ENCODE measurements at regions not wholly inside any gene's neighbourhood (a gene's known extent, or its start where the extent isn't known, plus 50 kb on each side); places are given as distances from the start of the nearest gene placed in this dataset.

DNA sequence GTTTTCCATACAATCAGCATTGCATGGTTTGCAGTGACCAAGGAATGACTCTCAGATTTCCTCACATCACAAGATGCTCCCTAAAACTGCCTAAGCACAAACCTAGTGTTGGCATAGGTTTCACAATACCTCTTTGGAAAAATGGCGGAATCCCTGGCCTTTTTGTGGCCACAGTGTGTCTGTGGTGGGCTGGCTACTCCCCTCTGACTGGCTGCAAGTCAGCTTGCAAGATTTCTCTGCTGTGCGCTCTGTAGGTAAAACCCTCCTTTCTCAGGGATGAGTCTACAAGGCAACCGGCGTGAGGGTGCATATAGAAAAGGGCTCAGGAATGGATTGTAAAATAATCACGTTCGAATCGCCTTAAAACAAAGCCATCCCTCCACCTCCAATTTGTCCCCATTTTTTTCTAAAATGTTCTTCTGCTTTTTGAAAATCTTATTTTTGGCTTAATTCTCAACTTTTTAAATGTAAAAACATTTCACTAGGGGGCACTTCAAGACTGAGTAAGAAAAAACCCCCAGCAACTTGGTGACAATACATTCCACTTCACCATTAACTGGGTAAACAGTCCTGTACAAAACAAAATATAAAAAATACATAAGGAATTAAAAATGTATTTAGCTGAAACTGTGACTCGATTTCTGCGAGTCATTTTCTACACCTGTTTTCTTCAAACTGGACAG is 235.6 kb downstream of the STIM2 start:
- H3K4me1 ChIP-seq, result no peaks in the 10 kb centered on the region

GRCh38 chr4:27098034-27098433 is 237.4 kb downstream of the STIM2 start:
- Histone ChIP-seq H3K27ac (no peak overlapping the region), H3K27me3 (no peaks in the 10 kb centered on the region), H3K4me3 (no peak overlapping the region), H3K9me3 (no peaks in the 10 kb centered on the region), H3K36me3 (no peaks in the 10 kb centered on the region), H3K4me1 (no peaks in the 10 kb centered on the region)
- TF ChIP-seq, protein P1, sequence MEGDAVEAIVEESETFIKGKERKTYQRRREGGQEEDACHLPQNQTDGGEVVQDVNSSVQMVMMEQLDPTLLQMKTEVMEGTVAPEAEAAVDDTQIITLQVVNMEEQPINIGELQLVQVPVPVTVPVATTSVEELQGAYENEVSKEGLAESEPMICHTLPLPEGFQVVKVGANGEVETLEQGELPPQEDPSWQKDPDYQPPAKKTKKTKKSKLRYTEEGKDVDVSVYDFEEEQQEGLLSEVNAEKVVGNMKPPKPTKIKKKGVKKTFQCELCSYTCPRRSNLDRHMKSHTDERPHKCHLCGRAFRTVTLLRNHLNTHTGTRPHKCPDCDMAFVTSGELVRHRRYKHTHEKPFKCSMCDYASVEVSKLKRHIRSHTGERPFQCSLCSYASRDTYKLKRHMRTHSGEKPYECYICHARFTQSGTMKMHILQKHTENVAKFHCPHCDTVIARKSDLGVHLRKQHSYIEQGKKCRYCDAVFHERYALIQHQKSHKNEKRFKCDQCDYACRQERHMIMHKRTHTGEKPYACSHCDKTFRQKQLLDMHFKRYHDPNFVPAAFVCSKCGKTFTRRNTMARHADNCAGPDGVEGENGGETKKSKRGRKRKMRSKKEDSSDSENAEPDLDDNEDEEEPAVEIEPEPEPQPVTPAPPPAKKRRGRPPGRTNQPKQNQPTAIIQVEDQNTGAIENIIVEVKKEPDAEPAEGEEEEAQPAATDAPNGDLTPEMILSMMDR (IDR thresholded peaks at IDR 0.05), result no peak
- DNase-seq (ENCODE audit: low spot score in 2 of 2), result no peak
- intact Hi-C loops (cut with DNase I), result no loop called here

More for the DNA sequence above, 235.6 kb downstream of the STIM2 start:
- Histone ChIP-seq H3K27me3 (no peaks in the 10 kb centered on the region), H3K9me3 (no peaks in the 10 kb centered on the region), H3K27ac (no peak overlapping the region), H3K36me3 (no peaks in the 10 kb centered on the region), H3K4me3 (no peak overlapping the region)
- DNase-seq (ENCODE audit: low spot score in 2 of 2), result no peak
- TF ChIP-seq, protein P1 (IDR thresholded peaks at IDR 0.05), result no peak
- intact Hi-C loops (cut with DNase I), result no loop called here

DNA sequence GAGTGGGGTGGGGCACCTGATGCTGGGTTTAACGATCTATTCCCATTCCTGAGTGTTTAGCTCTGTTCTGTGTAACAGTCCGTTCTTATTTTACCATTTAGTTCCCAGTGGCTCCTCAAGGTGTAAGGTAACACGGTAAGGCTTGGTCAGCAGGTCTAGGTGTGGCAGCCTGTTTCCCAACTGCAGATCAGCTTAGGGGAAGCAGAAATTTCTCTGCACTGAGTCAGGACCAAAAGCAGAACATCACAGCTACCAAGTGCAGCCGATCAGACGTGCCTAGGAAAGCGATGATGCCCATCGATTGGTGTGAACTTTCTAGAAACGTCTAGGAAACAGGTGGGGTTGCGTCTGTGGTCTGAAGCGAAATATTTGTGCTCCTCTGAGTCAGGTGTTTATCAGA is 240.1 kb downstream of the STIM2 start:
- no peaks in the 10 kb centered on the region for H3K36me3 ChIP-seq
- no peak overlapping the region for H3K27ac ChIP-seq
- intact Hi-C loops (cut with DNase I), result no loop called here
- DNase-seq (ENCODE audit: low spot score in 2 of 2), result no peak
- no peaks in the 10 kb centered on the region for H3K4me1 ChIP-seq
- no peaks in the 10 kb centered on the region for H3K27me3 ChIP-seq
- TF ChIP-seq, protein P1 (IDR thresholded peaks at IDR 0.05), result no peak
- H3K4me3 ChIP-seq, result no peak overlapping the region
- no peaks in the 10 kb centered on the region for H3K9me3 ChIP-seq

GRCh38 chr4:27101126-27101525 is 240.5 kb downstream of the STIM2 start:
- TF ChIP-seq, protein P1 (IDR thresholded peaks at IDR 0.05), result no peak
- Histone ChIP-seq H3K27ac (no peak overlapping the region), H3K4me1 (no peaks in the 10 kb centered on the region), H3K4me3 (no peak overlapping the region), H3K27me3 (no peaks in the 10 kb centered on the region), H3K36me3 (no peaks in the 10 kb centered on the region), H3K9me3 (no peaks in the 10 kb centered on the region)
- no peak for DNase-seq (ENCODE audit: low spot score in 2 of 2)
- intact Hi-C loops (cut with DNase I), result no loop called here

DNA sequence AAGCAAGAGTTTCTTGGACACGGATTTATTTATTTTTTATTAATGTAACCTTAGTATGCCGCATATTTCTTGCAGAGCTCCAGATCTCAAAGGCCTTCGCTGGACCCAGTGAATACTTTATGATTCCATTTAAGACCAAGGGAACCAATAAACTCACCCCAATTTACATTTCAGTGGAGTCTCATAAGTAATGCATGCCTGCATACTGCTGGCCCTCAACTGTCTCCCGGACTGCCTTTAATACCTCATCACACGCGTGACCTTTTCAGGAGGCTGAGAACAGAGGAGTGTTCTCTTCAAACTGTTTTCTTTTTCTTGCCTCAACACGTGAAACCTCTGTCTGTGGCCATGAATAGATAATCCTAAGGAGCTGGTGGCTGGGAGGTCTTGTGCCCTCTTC is 240.9 kb downstream of the STIM2 start:
- intact Hi-C loops (cut with DNase I), result no loop called here

More for the DNA sequence above, 240.9 kb downstream of the STIM2 start:
- Histone ChIP-seq H3K36me3 (no peaks in the 10 kb centered on the region), H3K9me3 (no peaks in the 10 kb centered on the region), H3K4me1 (no peaks in the 10 kb centered on the region), H3K27ac (no peak overlapping the region), H3K4me3 (no peak overlapping the region), H3K27me3 (no peaks in the 10 kb centered on the region)
- no peak for DNase-seq (ENCODE audit: low spot score in 2 of 2)
- TF ChIP-seq, protein P1 (IDR thresholded peaks at IDR 0.05), result no peak

All from ascending aorta (tissue), 2 donors.